ENCODE measurements at regions not wholly inside any gene's neighbourhood (a gene's known extent, or its start where the extent isn't known, plus 50 kb on each side); places are given as distances from the start of the nearest gene placed in this dataset.

GRCh38 chr18:65124633-65125032 lies 626.2 kb upstream of the CDH7 start:
- DNase-seq, result no peak

- no peak for DNase-seq
Observed at GRCh38 chr18:65103864-65104263, 646.9 kb upstream of the CDH7 start.

- DNase-seq, result peak; percentile 89 to 94
Observed at GRCh38 chr18:65093346-65093745, 657.5 kb upstream of the CDH7 start.

- DNase-seq, result peak; percentile 59 to 77
Observed at GRCh38 chr18:65091744-65092329, 659.0 kb upstream of the CDH7 start.

- DNase-seq, result no peak
Observed at GRCh38 chr18:65082907-65083306, 667.9 kb upstream of the CDH7 start.

- DNase-seq, result no peak
Observed at GRCh38 chr18:65081786-65082185, 669.0 kb upstream of the CDH7 start.

GRCh38 chr18:65073060-65073550 lies 677.7 kb upstream of the CDH7 start:
- no peak for DNase-seq

GRCh38 chr18:65057439-65058083 lies 693.3 kb upstream of the CDH7 start:
- no peak for DNase-seq

- DNase-seq, result no peak
Observed at GRCh38 chr18:65056575-65056974, 694.2 kb upstream of the CDH7 start.

- no peak for DNase-seq
Observed at GRCh38 chr18:65049586-65049985, 701.2 kb upstream of the CDH7 start.

- DNase-seq, result no peak
Observed at GRCh38 chr18:65039578-65039977, 711.2 kb upstream of the CDH7 start.

GRCh38 chr18:65035701-65036100 lies 715.1 kb upstream of the CDH7 start:
- no peak for DNase-seq

GRCh38 chr18:65025756-65026155 lies 725.1 kb upstream of the CDH7 start:
- DNase-seq, result peak in 1 of 2 experiments; percentile 69

- DNase-seq, result peak in 1 of 2 experiments; percentile 3
Observed at GRCh38 chr18:65021021-65021420, 729.8 kb upstream of the CDH7 start.

- DNase-seq, result no peak
Observed at GRCh38 chr18:65018184-65018583, 732.6 kb upstream of the CDH7 start.

GRCh38 chr18:65017372-65017760 lies 733.4 kb upstream of the CDH7 start:
- DNase-seq, result no peak

- no peak for DNase-seq
Observed at GRCh38 chr18:65016631-65017371, 734.0 kb upstream of the CDH7 start.

GRCh38 chr18:64994370-64994769 lies 756.4 kb upstream of the CDH7 start:
- no peak for DNase-seq

- no peak for DNase-seq
Observed at GRCh38 chr18:64993695-64994094, 757.1 kb upstream of the CDH7 start.

- no peak for DNase-seq
Observed at GRCh38 chr18:64992654-64993053, 758.2 kb upstream of the CDH7 start.

GRCh38 chr18:64991102-64991501 lies 759.7 kb upstream of the CDH7 start:
- no peak for DNase-seq

- no peak for DNase-seq
Observed at GRCh38 chr18:64986906-64987495, 763.8 kb upstream of the CDH7 start.

GRCh38 chr18:64983497-64984238 lies 767.1 kb upstream of the CDH7 start:
- DNase-seq, result no peak
